ENCODE measurements at regions not wholly inside any gene's neighbourhood (a gene's known extent, or its start where the extent isn't known, plus 50 kb on each side); places are given as distances from the start of the nearest gene placed in this dataset.

DNA sequence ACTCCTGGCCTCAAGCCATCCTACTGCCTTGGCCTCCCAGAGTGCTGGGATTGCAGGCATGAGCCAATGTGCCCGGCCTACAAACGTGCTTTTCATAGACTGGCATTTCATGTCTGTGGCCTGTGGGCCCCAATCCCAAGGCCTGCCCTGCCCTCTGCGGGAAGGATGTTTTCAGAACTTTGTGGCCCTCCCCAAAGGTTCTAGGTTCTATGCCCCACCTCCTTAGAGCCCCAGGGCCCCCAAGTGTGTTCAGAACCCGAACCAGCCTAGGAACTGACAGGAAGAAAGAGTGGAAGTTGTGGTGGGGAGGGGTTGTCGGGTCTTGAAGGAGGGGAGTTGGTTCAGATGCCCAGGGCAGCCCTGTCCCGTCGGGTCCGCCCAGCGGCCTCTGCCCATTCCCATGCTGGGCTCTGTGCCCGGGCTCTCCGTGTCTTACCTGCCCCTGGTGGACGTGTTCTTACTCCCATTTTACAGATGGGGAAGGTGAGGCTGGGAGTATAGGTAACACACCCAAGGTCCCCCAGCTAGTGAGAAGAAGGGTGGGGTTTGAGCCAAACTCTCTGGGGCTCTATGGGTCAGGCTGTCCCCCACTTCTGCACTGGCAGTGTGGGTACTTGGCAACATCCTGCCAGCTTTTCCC lies 175.8 kb upstream of the IER5L start:
- TF ChIP-seq, protein P1, sequence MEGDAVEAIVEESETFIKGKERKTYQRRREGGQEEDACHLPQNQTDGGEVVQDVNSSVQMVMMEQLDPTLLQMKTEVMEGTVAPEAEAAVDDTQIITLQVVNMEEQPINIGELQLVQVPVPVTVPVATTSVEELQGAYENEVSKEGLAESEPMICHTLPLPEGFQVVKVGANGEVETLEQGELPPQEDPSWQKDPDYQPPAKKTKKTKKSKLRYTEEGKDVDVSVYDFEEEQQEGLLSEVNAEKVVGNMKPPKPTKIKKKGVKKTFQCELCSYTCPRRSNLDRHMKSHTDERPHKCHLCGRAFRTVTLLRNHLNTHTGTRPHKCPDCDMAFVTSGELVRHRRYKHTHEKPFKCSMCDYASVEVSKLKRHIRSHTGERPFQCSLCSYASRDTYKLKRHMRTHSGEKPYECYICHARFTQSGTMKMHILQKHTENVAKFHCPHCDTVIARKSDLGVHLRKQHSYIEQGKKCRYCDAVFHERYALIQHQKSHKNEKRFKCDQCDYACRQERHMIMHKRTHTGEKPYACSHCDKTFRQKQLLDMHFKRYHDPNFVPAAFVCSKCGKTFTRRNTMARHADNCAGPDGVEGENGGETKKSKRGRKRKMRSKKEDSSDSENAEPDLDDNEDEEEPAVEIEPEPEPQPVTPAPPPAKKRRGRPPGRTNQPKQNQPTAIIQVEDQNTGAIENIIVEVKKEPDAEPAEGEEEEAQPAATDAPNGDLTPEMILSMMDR (IDR thresholded peaks at IDR 0.05; ENCODE audit: extremely low read depth, missing control alignments), result no peak
- DNase-seq (ENCODE audit: low spot score), result no peak

GRCh38 chr9:129352146-129352865 lies 174.2 kb upstream of the IER5L start:
- DNase-seq (ENCODE audit: low spot score), result no peak
- TF ChIP-seq, protein P1 (IDR thresholded peaks at IDR 0.05; ENCODE audit: extremely low read depth, missing control alignments), result no peak

DNA sequence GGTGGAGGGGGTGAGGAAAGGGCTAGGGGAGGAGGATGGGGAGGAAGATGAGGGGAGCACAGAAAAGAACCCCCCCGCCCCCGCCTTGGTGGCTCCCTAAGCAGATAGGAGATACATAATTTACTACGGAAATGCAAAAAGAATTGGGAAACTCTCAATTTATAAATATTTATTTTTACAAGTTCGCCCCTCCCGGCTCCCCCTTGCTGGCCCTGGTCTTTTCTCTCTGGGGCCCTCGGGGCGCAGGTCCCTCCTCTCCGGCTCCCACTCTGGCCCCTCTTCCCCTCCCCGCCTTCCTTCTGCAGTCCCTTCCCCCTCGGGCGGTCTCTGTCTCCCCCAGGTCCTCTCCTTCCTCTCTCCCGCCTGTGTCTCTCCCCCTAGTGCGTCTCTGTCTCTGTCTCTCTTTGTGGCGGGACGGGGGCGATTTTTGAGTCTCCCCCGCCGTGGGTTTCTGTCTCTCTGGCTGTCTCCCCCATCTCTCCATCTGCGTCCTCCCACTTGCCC lies 173.6 kb upstream of the IER5L start:
- TF ChIP-seq, protein P1 (IDR thresholded peaks at IDR 0.05; ENCODE audit: extremely low read depth, missing control alignments), result no peak
- DNase-seq (ENCODE audit: low spot score), result no peak

GRCh38 chr9:129351058-129351641 lies 173.1 kb upstream of the IER5L start:
- DNase-seq (ENCODE audit: low spot score), result no peak
- TF ChIP-seq, protein P1 (IDR thresholded peaks at IDR 0.05; ENCODE audit: extremely low read depth, missing control alignments), result no peak

GRCh38 chr9:129350143-129350935 lies 172.3 kb upstream of the IER5L start:
- TF ChIP-seq, protein P1 (IDR thresholded peaks at IDR 0.05; ENCODE audit: extremely low read depth, missing control alignments), result no peak
- DNase-seq (ENCODE audit: low spot score), result no peak

GRCh38 chr9:129349665-129349947 lies 171.5 kb upstream of the IER5L start:
- TF ChIP-seq, protein P1 (IDR thresholded peaks at IDR 0.05; ENCODE audit: extremely low read depth, missing control alignments), result no peak
- no peak for DNase-seq (ENCODE audit: low spot score)

All from GM20000 (cell line).